C1 segment of cervical spinal cord (tissue), 14 donors: ENCODE measurements at regions not wholly inside any gene's neighbourhood (a gene's known extent, or its start where the extent isn't known, plus 50 kb on each side); places are given as distances from the start of the nearest gene placed in this dataset.
"Not testable (repeated sequence)": the region's sequence is repeated elsewhere in the genome, so short reads cannot be mapped to it uniquely, and the experiment has no call there.

Experiments used
- DNase-seq, 14 donors: peaks; one replicate each; lab custom pipeline; 2025; lab: John Stamatoyannopoulos, UW

- no peak for DNase-seq
These were observed 226.1 kb downstream of the SHOX start for GRCh38 chrX:856566-857290.

GRCh38 chrX:853304-853703, 222.7 kb downstream of the SHOX start:
- DNase-seq: no peak

- no peak for DNase-seq
These were observed 219.9 kb downstream of the SHOX start for GRCh38 chrX:850471-850916.

GRCh38 chrX:848386-848785, 217.8 kb downstream of the SHOX start:
- DNase-seq: no peak

GRCh38 chrX:843306-843705, 212.7 kb downstream of the SHOX start:
- no peak for DNase-seq

- no peak for DNase-seq
These were observed 210.0 kb downstream of the SHOX start for GRCh38 chrX:840556-840955.

GRCh38 chrX:838666-839065, 208.1 kb downstream of the SHOX start:
- DNase-seq: not testable (repeated sequence)

GRCh38 chrX:835857-836256, 205.3 kb downstream of the SHOX start:
- not testable (repeated sequence) for DNase-seq

- no peak for DNase-seq
These were observed 199.9 kb downstream of the SHOX start for GRCh38 chrX:830532-830931.

- DNase-seq: no peak
These were observed 198.6 kb downstream of the SHOX start for GRCh38 chrX:829145-829544.

GRCh38 chrX:828411-828959, 197.9 kb downstream of the SHOX start:
- DNase-seq: no peak

- no peak for DNase-seq
These were observed 195.9 kb downstream of the SHOX start for GRCh38 chrX:826448-826847.

- no peak for DNase-seq
These were observed 195.4 kb downstream of the SHOX start for GRCh38 chrX:825991-826390.

- DNase-seq: not testable (repeated sequence)
These were observed 192.5 kb downstream of the SHOX start for GRCh38 chrX:823073-823472.

GRCh38 chrX:821327-822107, 190.9 kb downstream of the SHOX start:
- DNase-seq: no peak

GRCh38 chrX:819684-820083, 189.1 kb downstream of the SHOX start:
- no peak for DNase-seq

GRCh38 chrX:817759-818300, 187.2 kb downstream of the SHOX start:
- no peak for DNase-seq

- DNase-seq: not testable (repeated sequence)
These were observed 186.6 kb downstream of the SHOX start for GRCh38 chrX:817147-817546.

- no peak for DNase-seq
These were observed 185.8 kb downstream of the SHOX start for GRCh38 chrX:816411-816810.

GRCh38 chrX:810186-810585, 179.6 kb downstream of the SHOX start:
- DNase-seq: no peak

- DNase-seq: no peak
These were observed 178.5 kb downstream of the SHOX start for GRCh38 chrX:809081-809480.

GRCh38 chrX:806586-806985, 176.0 kb downstream of the SHOX start:
- no peak for DNase-seq
